ENCODE measurements at regions not wholly inside any gene's neighbourhood (a gene's known extent, or its start where the extent isn't known, plus 50 kb on each side); places are given as distances from the start of the nearest gene placed in this dataset.
A peak's percentile ranks its signal among the peaks of the same experiment; 100 is the strongest.

DNA sequence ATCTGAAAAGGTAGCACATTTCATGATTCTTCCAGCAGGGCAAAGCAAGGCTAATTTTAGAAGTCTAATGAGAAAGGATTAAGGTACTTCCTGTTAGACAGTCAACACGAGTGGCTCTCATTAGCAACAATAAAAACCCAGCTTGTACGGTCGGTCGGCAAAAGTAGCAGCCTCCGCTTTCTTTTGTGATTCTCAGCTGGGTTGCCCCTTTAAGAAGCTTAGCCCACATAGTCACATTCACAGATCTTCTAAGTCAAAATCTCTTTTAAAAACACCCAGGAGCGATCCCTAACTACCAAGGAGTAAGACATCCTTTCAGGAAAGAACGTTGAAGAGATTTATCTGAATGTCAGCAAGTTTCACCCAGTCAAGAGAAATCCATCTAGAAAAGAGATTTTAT lies 684.8 kb downstream of the DIAPH3 start:
- DNase-seq (ENCODE audit: extremely low read depth, low read depth), result no peak
- no peak for TF ChIP-seq CTCF (IDR thresholded peaks at IDR 0.05; ENCODE audit: low read depth, low read length, missing control alignments)
- no peak overlapping the region for H3K4me3 ChIP-seq (replicated peaks; ENCODE audit: low read depth, low read length)

DNA sequence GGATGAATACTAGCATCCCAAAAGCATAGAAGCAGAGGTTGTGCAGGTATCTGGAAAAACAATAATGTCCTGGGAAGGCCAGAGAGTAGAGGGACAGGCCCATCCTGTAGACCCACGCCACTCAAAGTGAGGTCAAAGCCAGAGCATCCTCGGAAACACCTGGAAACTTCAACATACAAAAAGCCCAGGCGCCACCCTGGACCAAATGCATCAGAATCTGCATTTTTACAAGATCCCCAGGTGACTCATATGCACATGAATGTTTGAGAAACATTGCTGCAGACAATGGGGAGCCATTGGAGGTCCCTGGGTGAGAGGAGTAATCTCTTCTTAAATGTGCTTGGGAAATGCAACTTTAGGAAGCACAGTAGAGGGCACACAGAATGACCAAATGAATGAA lies 684.1 kb downstream of the DIAPH3 start:
- no peak for DNase-seq (ENCODE audit: extremely low read depth, low read depth)
- no peak overlapping the region for H3K4me3 ChIP-seq (replicated peaks; ENCODE audit: low read depth, low read length)
- no peak for TF ChIP-seq CTCF (IDR thresholded peaks at IDR 0.05; ENCODE audit: low read depth, low read length, missing control alignments)

GRCh38 chr13:59480396-59481259 lies 683.1 kb downstream of the DIAPH3 start:
- no peak for TF ChIP-seq CTCF (IDR thresholded peaks at IDR 0.05; ENCODE audit: low read depth, low read length, missing control alignments)
- H3K4me3 ChIP-seq (replicated peaks; ENCODE audit: low read depth, low read length), result no peak overlapping the region
- DNase-seq (ENCODE audit: extremely low read depth, low read depth), result no peak

DNA sequence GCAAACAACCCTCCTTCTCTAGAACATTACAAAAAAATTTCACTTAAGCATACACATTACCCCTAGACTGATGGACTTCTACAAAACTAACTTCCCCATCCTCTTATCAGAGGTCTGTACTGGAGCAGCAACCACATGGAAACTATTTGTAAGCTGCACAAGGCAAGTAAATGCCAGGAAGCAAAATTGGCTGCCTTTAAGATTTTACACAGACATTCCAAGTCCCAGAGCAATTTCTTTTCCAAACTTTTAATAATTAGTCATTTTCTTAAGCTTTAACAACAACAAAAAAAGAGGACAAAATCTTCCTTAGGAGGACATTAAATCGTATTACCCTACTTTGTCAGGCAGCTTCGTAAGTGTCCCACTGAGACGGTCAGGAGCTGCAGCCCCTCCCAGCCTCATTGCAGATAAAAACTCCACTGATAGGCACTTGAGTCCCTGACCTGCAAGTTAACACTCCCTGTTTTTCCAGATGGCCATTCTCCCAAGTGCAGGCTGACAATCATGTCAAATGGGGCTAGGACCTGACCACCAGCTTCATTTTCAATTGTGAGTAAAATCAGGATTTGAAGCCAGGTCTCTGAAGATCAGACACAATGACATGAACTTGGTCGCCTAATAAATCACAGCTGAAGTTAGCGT lies 680.1 kb downstream of the DIAPH3 start:
- no peak for DNase-seq (ENCODE audit: extremely low read depth, low read depth)

GRCh38 chr13:59487883-59488282 lies 675.8 kb downstream of the DIAPH3 start:
- DNase-seq (ENCODE audit: extremely low read depth, low read depth), result no peak
- no peak overlapping the region for H3K4me3 ChIP-seq (replicated peaks; ENCODE audit: low read depth, low read length)
- TF ChIP-seq CTCF (IDR thresholded peaks at IDR 0.05; ENCODE audit: low read depth, low read length, missing control alignments), result peak; percentile 5

More for the DNA sequence above, 680.1 kb downstream of the DIAPH3 start:
- TF ChIP-seq CTCF (IDR thresholded peaks at IDR 0.05; ENCODE audit: low read depth, low read length, missing control alignments), result no peak
- H3K4me3 ChIP-seq (replicated peaks; ENCODE audit: low read depth, low read length), result no peak overlapping the region

- no peak for TF ChIP-seq CTCF (IDR thresholded peaks at IDR 0.05; ENCODE audit: low read depth, low read length, missing control alignments)
- H3K4me3 ChIP-seq (replicated peaks; ENCODE audit: low read depth, low read length), result no peak overlapping the region
- no peak for DNase-seq (ENCODE audit: extremely low read depth, low read depth)
Observed at GRCh38 chr13:59488436-59488835, 675.3 kb downstream of the DIAPH3 start.
